ENCODE measurements at regions not wholly inside any gene's neighbourhood (a gene's known extent, or its start where the extent isn't known, plus 50 kb on each side); places are given as distances from the start of the nearest gene placed in this dataset.

- Histone ChIP-seq H3K27ac (no peak overlapping the region), H3K9me3 (peaks cover 0 to 6% (median 0%) of the 10 kb centered on the region in 12 donors), H3K4me3 (no peak overlapping the region), H3K36me3 (no peaks in the 10 kb centered on the region), H3K27me3 (no peaks in the 10 kb centered on the region), H3K4me1 (peaks cover 0 to 14% (median 0%) of the 10 kb centered on the region in 12 donors)
- ATAC-seq (no peak), DNase-seq (no peak)
- WGBS, 4 donors = 47 to 64% (median 58%) methylated on average over 3 of the region's 3 CpGs
- TF ChIP-seq POLR2A (IDR thresholded peaks at IDR 0.05) (no peak), CTCF (IDR thresholded peaks at IDR 0.05) (no peak)
- intact Hi-C loops (cut with DNase I) = no loop called here
These were observed 70.4 kb upstream of the FZD8 start for GRCh38 chr10:35712486-35712885.

- WGBS, 4 donors = 51 to 67% (median 59%) methylated on average over 15 of the region's 15 CpGs
- Histone ChIP-seq H3K27ac (no peak overlapping the region), H3K4me3 (no peak overlapping the region), H3K27me3 (no peaks in the 10 kb centered on the region), H3K4me1 (peaks cover 0 to 14% (median 0%) of the 10 kb centered on the region in 12 donors), H3K36me3 (no peaks in the 10 kb centered on the region), H3K9me3 (peaks cover 0 to 10% (median 0%) of the 10 kb centered on the region in 12 donors)
- intact Hi-C loops (cut with DNase I) = no loop called here
- TF ChIP-seq POLR2A (IDR thresholded peaks at IDR 0.05) (no peak), CTCF (IDR thresholded peaks at IDR 0.05) (no peak)
- DNase-seq (peak in 1 of 5 donors; percentile 11), ATAC-seq (no peak)
These were observed 69.7 kb upstream of the FZD8 start for GRCh38 chr10:35711615-35712411.

GRCh38 chr10:35707642-35708425, 65.7 kb upstream of the FZD8 start:
- no peak for TF ChIP-seq POLR2A (IDR thresholded peaks at IDR 0.05)
- TF ChIP-seq CTCF (IDR thresholded peaks at IDR 0.05) = no peak
- no peak for ATAC-seq
- Histone ChIP-seq H3K27ac (no peak overlapping the region), H3K36me3 (no peaks in the 10 kb centered on the region), H3K4me3 (no peak overlapping the region), H3K9me3 (peaks cover 0 to 7% (median 0%) of the 10 kb centered on the region in 12 donors), H3K4me1 (peaks cover 0 to 10% (median 0%) of the 10 kb centered on the region in 12 donors), H3K27me3 (no peaks in the 10 kb centered on the region)
- intact Hi-C loops (cut with DNase I) = no loop called here
- DNase-seq = no peak
- 71 to 92% (median 83%) methylated on average over 2 of the region's 2 CpGs for WGBS, 4 donors

- WGBS, 4 donors = 95 to 97% (median 97%) methylated on average over 3 of the region's 3 CpGs
- Histone ChIP-seq H3K27ac (no peak overlapping the region), H3K36me3 (no peaks in the 10 kb centered on the region), H3K9me3 (peaks cover 0 to 7% (median 0%) of the 10 kb centered on the region in 12 donors), H3K4me1 (peaks cover 0 to 2% (median 0%) of the 10 kb centered on the region in 12 donors), H3K27me3 (no peaks in the 10 kb centered on the region), H3K4me3 (no peak overlapping the region)
- intact Hi-C loops (cut with DNase I) = no loop called here
- DNase-seq (no peak), ATAC-seq (no peak)
- TF ChIP-seq POLR2A (IDR thresholded peaks at IDR 0.05) = no peak
- no peak for TF ChIP-seq CTCF (IDR thresholded peaks at IDR 0.05)
These were observed 64.9 kb upstream of the FZD8 start for GRCh38 chr10:35706959-35707358.
